OCI-LY7 (cell line): ENCODE measurements at regions not wholly inside any gene's neighbourhood (a gene's known extent, or its start where the extent isn't known, plus 50 kb on each side); places are given as distances from the start of the nearest gene placed in this dataset.
"Not testable (repeated sequence)": the region's sequence is repeated elsewhere in the genome, so short reads cannot be mapped to it uniquely, and the experiment has no call there.

Experiments used
- CTCF ChIP-seq: fragments of 200-600 bp; sonication (generic); conservative IDR thresholded peaks from 2 replicates; pipeline ENCODE4 v1.5.1; 2014; ENCODE audit warnings: mild to moderate bottlenecking, antibody characterized with exemption, low read length, moderate library complexity, mixed read lengths
- EZH2phosphoT487 ChIP-seq: fragments of 200-600 bp; sonication (generic); IDR thresholded peaks from 2 replicates; pipeline ENCODE4 v1.6.1; 2018; ENCODE audit warnings: low read depth, borderline replicate concordance, mild to moderate bottlenecking, mixed run types, antibody characterized with exemption, low read length, moderate library complexity, mixed read lengths

- TF ChIP-seq CTCF, EZH2phosphoT487: not testable (repeated sequence)
Observed at GRCh38 chr7:125806491-125806890, 876.9 kb upstream of the POT1 start.
